AG09319 (cell line): ENCODE measurements at regions not wholly inside any gene's neighbourhood (a gene's known extent, or its start where the extent isn't known, plus 50 kb on each side); places are given as distances from the start of the nearest gene placed in this dataset.

Source experiments
- DNase-seq: peaks from one replicate; pipeline ENCODE4 v3.0.0-alpha.2; 2010; ENCODE audit warnings: low read depth; ENCODE audit errors: extremely low read depth
- TF ChIP-seq, protein P1 (sequence below): IDR thresholded peaks from 2 replicates; pipeline ENCODE4 v1.5.1; 2011; ENCODE audit warnings: low read depth, mild to moderate bottlenecking, inconsistent platforms, low read length, moderate library complexity

GRCh38 chr5:17339841-17340240, 122.4 kb downstream of the BASP1 start:
- TF ChIP-seq, protein P1, sequence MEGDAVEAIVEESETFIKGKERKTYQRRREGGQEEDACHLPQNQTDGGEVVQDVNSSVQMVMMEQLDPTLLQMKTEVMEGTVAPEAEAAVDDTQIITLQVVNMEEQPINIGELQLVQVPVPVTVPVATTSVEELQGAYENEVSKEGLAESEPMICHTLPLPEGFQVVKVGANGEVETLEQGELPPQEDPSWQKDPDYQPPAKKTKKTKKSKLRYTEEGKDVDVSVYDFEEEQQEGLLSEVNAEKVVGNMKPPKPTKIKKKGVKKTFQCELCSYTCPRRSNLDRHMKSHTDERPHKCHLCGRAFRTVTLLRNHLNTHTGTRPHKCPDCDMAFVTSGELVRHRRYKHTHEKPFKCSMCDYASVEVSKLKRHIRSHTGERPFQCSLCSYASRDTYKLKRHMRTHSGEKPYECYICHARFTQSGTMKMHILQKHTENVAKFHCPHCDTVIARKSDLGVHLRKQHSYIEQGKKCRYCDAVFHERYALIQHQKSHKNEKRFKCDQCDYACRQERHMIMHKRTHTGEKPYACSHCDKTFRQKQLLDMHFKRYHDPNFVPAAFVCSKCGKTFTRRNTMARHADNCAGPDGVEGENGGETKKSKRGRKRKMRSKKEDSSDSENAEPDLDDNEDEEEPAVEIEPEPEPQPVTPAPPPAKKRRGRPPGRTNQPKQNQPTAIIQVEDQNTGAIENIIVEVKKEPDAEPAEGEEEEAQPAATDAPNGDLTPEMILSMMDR, result no peak
- DNase-seq, result no peak

DNA sequence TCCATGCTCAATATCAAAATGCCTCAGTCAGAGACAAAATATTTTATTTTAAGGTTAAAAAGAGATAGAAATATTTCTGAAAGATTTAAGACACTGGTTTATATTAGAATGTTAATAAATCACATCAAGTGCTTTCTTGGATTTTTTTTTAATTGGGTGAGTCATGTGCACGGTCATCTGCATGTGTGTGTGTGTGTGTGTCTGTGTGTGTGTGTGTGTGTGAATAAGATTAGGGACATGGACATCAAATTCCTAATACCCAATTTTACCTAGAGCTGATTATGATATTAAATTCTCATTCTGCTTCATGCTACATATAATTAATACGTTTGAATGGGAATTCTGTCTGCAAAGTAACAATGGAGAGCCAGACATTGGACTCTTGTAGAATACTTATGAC, 122.9 kb downstream of the BASP1 start:
- TF ChIP-seq, protein P1, result no peak
- no peak for DNase-seq

DNA sequence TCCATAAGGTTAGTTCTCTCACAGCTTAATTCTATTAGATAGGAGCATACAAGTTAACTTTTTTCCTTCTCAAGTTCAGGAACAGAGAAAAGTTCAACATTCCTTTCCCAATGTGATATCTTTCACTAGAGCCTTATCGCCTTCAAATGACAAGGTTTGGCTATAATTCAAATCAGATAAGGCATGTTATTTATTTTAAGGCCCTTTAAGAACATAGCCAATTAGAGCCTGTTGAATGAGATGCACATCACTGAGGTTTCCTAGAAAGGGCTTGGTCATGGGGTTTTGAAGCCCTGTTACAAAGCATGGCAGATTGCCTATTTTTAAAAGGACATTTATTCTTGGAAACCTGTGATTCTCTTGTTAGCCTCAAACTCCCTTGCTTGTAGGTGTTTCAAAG, 123.4 kb downstream of the BASP1 start:
- DNase-seq, result no peak

DNA sequence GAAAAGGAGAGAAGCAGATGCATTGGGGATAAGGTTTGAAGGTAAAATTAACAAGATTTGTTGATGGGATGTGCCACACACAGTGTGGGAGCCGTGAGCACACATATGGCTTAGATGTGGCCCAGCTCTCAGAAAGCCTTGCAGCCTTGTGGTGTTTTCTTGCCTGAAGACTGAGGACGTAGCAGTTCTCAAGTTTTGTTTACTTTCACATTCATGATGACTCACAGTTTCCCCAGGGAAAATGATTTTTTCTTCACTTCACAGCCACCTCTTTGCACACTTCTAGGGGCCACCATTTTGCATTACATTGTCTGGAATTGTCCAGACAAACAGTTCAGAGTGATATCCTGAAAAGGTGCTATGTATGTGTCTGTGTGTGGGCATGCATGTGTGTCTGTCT, 126.2 kb downstream of the BASP1 start:
- DNase-seq, result peak; percentile 44

More for the DNA sequence above, 123.4 kb downstream of the BASP1 start:
- TF ChIP-seq, protein P1, result no peak

DNA sequence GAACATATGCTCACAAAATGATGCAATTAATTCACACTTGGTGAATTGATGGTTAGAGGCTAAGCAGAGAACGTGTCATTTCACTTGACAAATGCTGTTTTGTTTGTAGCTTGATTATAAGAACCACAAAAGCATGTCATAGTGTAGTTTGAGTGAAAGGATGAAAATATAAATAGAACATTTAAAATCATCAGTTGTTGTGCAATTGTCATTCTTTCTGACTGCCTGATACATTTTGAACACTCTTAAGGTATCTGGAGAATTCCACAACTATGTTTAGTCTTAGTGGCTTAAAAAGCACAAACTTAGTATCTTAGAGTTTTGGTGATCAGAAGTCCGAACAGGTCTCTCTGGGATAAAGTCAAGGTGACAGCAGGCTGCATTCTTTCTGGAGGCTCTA, 129.4 kb downstream of the BASP1 start:
- DNase-seq, result no peak

More for the DNA sequence above, 126.2 kb downstream of the BASP1 start:
- TF ChIP-seq, protein P1, result no peak

DNA sequence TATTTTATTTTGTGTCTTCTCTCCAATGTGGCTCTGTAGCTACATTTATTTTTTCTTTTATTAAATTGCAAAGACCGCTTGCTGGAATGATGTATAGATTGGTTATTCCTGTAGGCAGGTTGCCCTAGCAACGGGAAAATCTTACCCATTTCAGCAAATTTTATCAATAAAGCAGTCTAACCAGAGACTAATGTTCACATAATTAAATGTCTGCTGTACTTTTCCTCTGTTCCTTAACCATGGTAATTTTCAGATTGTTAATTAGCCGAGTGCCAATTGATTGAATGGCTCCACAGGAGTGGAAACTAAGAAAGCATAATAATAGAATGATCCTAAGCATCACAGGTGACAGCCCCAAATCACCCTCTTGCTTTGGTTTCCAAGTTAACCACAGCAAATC, 134.8 kb downstream of the BASP1 start:
- TF ChIP-seq, protein P1, result no peak
- no peak for DNase-seq

More for the DNA sequence above, 129.4 kb downstream of the BASP1 start:
- TF ChIP-seq, protein P1, result no peak

GRCh38 chr5:17354265-17354664, 136.8 kb downstream of the BASP1 start:
- TF ChIP-seq, protein P1, result no peak

More at GRCh38 chr5:17354265-17354664, 136.8 kb downstream of the BASP1 start:
- DNase-seq, result no peak
